Jurkat, Clone E6-1 (cell line): ENCODE measurements at regions not wholly inside any gene's neighbourhood (a gene's known extent, or its start where the extent isn't known, plus 50 kb on each side); places are given as distances from the start of the nearest gene placed in this dataset.
"Not testable (repeated sequence)": the region's sequence is repeated elsewhere in the genome, so short reads cannot be mapped to it uniquely, and the experiment has no call there.

Experiments
- DNase-seq: peaks from one replicate; pipeline ENCODE4 v3.0.0-alpha.2; 2011; ENCODE audit warnings: low read depth, low spot score
- H3K4me3 ChIP-seq: 2 replicates; pipeline ENCODE4 v1.5.1; 2011; ENCODE audit warnings: mild to moderate bottlenecking, low read length, control low read depth, moderate library complexity

DNA sequence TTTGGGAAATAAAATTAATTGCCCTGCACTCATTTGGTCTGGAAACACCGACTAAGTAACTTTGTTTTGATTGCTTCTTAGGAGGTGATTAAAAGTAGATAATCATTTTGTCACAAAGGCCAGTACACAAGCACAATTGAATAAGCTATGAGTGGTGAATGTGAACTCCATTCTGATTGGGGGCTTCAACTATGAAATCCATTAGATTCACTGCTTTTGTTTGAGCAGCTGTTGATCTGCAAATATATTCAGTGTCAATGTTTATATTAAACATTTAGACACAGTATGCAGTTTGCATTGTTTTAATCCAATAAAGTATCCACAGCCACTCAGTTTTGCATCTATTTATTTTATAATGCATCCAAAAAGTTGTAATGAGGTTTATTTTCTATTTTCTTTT, 817.5 kb downstream of the CDH11 start:
- H3K4me3 ChIP-seq = no peak overlapping the region
- no peak for DNase-seq

DNA sequence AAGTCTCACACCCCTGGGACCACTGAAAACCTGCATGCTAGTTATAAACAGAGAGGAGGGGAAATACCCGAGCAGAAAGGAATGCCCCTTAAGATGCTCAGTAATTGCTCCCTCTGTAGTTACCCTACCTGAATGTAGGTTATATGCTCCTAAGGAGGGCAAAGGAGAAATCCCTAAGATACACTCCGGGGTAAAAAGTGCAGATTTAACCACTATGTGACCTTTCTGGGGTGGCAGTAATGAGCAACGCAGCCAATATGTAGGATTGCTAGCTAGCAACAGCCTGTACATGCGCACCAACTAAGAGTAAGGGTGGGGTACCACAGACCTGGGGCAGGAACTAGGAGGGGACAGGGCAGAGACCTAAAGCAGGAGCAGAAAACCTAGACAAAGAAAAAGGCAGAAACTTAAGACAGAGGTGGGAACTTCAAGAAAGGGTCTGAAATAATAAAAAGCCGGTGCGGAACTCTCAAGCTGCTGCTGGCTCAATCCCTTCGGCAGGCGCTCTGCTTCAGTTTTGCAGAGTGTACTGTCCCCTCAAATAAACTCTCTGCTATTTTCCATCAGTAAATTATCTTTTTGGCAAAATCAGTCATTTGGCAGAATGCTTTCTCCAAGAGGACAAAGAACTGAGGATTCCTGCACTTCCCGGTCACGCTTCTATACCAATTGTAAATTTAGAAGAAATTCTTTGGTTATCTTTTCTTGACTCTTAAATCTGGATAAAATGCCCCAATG, 823.8 kb downstream of the CDH11 start:
- no peak for DNase-seq
- no peak overlapping the region for H3K4me3 ChIP-seq

DNA sequence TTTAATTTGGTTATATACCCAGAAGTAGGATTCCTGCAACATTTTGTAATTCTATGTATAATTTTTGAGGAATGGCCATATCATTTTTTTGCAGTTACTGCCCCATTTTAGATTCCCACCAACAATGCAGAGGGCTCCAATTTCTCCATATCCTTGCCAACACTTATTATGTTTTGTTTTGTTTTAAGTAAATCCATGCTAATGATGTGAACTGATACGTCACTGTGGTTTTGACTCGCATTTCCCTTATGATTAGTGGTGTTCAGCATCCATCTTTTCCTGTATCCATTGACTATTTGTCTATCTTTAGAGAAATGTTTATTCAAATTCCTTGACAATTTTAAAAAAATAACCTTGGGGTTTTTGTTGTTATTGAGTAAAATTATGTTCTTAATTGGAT, 826.4 kb downstream of the CDH11 start:
- DNase-seq = no peak

DNA sequence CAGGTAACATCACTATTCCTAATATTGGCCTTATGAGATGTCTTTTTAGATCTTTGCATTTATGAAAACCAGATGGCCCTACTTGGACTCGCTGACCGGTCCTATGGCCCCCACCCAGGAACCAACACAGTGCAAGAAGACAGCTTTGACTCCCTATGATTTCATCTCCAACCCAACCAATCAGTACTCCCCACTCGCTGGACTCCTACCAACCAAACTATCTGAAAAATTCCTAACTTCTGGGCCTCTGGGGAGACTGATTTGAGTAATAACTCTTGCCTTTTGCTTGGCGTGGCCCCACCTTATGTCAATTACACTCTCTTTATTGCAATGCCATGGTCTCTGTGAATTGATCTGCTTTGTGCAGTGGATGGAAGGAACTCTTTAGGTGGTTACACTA, 828.9 kb downstream of the CDH11 start:
- no peak overlapping the region for H3K4me3 ChIP-seq
- no peak for DNase-seq

More for the DNA sequence above, 826.4 kb downstream of the CDH11 start:
- no peak overlapping the region for H3K4me3 ChIP-seq

DNA sequence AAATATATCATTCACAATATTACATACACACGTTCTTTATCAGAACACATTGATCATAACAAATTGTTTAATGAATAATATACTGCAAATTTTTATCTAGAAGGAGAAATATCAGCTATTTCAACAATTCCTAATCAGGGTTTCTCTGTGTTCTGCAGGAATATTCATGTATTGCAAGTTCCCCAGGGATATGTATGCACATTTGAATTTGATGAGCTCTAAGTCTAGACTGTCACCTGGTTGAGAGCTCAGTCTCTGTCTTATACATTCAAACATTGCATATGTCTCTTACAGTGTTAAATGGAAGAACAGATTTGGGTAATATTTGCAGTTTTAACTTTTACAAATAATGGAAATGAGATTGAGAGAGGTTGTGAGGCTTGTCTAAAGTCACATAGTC, 829.7 kb downstream of the CDH11 start:
- no peak overlapping the region for H3K4me3 ChIP-seq
- DNase-seq = no peak

DNA sequence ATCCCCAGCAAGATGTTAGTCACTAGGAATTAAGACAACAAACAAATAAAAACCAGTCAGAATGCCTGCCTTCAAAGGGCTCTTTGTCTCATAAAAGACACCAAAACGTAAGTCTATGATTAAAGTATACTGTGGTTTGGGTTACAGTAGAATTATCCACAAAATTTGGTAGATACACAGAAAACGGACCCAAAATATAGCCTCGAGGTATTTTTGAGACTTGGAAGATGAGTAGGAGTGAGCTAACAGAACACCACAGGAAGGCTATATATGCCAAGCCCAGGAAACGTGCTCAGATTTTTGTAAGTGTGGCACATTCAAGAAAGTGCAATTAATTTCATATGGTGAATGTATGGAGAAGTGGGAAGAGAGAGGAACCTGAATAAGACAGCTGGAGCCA, 831.4 kb downstream of the CDH11 start:
- H3K4me3 ChIP-seq = no peak overlapping the region
- no peak for DNase-seq

DNA sequence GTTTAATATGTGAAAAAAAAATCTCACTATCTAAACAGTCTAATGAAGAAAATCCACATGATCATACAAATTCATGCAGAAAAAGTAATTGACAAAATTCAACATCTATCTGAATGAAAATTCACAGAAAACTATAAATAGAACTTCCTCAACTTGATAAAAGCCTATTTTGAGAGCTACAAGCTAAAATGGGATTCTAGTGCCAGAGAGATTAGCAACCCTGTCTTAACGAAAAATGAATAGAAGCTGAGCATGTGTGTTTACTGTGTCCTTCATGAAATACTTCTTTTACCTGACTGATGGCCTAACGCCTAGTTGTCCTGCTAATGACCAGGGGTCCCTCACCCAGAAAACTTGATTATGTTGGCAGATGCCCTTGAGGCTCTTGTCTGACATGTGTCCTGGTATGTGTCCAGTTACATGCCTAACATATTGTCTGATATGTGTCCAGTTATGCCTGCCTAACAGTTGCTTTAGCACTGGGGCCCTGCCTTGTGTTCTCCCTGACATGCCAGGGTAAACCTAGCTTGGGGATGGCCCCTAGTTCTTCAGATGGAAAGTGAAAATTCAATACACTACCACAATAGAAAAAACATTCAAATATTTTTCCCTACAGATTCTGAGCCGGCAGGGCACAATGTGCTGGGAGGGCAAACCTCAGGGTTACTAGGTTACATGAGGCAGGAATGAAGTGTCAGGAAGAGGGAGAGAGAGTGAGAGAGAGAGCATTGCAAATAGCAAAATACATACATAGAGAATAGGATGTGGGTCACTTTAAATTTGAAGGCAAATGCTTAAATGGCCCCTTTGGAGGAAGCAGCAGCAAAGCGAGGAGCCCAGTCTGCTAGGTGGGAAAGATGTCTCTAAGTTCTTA, 834.0 kb downstream of the CDH11 start:
- DNase-seq = no peak
- no peak overlapping the region for H3K4me3 ChIP-seq

DNA sequence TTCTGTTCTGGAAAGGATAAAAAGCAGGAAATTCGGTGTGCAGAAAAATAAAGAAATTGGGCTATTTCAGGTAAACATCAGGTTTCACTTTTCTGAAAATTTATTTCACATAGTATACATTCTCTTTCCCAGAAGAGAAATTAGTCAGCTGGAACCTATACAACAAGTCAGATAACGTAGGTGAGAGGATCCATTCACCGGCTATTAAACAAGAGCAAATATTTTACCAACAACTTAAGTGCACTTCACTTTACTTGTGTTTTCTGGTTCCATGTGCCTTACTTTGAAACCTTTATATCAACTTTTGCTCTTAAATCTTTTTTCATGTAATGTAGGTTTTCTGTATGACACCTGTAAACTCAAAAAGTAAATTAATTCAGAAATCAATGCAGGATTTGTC, 839.7 kb downstream of the CDH11 start:
- no peak overlapping the region for H3K4me3 ChIP-seq
- no peak for DNase-seq

DNA sequence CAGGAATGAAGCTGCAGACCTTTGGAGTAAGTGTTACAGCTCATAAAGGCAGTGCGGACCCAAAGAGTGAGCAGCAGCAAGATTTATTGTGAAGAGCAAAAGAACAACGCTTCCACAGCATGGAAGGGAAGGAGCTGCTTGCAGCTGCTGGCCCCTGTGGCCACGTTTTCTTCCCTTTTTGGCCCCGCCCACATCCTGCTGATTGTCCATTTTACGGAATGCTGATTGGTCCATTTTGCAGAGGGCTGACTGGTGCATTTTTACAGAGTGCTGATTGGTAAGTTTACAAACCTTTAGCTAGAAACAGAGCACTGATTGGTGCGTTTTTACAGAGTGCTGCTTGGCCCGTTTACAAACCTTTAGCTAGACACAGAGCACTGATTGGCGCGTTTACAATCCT, 841.5 kb downstream of the CDH11 start:
- peak; percentile 6 for DNase-seq
- no peak overlapping the region for H3K4me3 ChIP-seq

DNA sequence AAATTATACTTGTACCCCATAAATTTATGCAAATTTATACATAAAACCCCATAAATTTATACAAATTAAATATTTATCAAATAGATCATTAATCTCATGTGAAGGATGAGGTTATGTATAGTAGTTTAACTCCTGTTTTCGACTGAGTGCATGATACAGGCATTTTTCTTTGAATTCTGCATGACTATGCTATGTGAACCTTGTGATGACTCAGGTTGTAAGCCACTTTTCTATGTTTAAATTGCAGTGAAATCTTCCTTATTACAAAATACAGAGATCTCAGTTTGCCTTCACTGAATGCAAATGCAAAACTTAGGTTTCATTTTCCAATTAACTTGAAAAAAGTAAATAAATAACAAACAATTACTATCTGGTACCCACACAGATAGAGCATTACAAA, 843.7 kb downstream of the CDH11 start:
- no peak for DNase-seq
- no peak overlapping the region for H3K4me3 ChIP-seq

DNA sequence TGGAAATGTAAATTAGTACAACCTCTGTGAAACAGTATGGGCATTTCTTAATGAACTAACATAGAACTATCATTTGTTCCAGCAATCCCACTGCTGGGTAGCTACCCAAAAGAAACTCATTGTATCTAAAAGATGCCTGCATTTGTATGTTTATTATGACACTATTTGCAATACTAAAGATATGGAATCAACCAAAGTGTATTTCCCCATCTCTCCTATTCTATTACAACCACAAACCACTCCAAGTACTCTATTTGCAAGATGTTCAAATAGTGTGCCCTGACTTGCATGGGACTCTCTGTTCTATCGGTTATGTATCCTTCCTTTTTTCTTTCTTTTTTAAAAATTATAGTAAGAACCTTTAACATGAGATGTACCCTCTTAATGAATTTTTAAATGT, 845.2 kb downstream of the CDH11 start:
- no peak for DNase-seq
- no peak overlapping the region for H3K4me3 ChIP-seq

DNA sequence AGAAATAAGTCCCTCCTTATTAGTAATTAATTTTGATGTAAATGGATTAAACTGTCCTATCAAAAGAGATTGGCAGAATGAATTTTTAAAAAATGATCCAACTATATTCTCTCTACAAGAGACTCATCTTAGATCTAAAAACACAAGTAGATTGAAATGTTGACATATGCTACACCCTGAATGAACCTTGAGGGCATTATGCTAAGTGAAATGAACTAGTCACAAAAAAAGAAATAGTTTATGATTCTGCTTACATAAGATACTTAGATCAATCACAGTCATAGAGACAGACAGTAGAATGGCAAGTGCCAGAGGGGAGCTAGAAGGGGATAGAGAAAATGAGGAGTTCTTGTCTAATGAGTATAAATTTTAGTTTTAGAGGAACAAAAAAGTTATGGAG, 849.8 kb downstream of the CDH11 start:
- no peak for DNase-seq
- no peak overlapping the region for H3K4me3 ChIP-seq

DNA sequence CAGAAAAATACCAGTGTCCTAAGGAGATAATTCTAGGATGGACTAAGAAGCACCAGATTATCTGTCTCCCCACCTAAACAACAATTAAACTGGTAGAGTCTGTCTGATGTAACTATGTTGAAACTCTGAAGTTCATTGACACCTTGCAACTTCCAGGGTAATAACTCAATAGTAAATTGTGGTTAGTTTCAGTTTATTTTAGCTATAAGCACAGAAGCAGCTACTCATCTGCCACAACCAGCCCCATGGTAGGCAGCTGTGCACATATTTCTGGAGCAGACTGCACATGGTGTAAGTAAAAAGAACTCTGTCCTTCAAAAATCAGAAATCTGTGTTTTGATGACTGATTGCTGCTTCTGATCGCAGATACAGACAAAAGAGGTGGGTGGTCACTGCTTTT, 852.1 kb downstream of the CDH11 start:
- no peak for DNase-seq
- no peak overlapping the region for H3K4me3 ChIP-seq

DNA sequence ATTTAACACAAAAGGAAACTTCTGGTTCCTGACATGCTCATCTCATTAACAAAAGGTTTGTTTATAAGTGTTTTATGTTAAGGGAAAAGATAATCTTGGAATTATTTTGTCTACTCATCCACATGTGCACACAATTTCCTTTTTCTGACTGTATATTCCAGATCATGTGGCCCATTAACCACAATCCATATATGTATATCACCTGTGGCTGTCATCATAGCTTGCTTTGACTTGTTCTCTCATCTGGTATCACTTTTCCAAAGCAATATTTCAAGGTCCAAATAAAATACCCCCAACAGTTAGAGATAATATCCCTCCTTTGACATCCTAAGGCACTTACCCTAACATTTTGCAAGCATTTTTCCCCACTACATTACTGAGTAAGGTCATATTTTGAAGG, 856.1 kb downstream of the CDH11 start:
- DNase-seq = no peak
- H3K4me3 ChIP-seq = no peak overlapping the region

DNA sequence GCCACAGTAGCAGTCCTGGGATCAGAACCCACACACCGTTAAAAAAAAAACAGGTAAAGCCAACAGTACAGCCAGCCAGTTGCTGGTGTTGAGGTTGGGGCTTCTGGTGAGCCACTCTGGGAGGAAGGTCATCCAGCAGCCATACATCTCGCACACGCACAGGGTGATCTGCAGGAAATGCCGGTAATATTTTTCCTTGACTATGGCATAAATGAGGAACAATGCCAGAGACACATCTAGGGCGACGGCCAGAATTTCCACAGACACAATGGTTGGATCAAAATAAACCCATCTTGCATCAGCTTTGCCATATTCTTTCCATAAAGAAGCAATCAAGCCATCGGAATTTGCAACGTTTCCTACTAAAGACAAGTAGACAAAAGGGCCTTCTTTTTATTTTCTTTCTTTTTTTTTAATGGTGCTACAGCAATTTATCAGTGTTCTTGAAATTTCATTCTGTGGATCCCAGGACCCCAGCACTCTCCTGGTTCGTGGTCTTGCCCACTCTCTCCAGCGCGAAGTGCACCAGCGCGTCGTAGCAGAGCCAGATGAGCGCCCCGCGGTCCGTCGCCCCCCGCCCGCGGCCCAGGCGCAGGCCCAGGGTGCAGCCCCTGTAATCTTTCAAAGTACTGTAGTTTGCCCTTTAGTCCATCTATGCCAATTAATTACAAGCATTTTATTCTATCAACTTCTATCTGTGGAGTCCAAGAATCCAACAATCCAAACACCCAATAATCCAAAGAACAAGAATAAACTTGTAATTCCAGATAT, 861.0 kb downstream of the CDH11 start:
- DNase-seq, H3K4me3 ChIP-seq: not testable (repeated sequence)

DNA sequence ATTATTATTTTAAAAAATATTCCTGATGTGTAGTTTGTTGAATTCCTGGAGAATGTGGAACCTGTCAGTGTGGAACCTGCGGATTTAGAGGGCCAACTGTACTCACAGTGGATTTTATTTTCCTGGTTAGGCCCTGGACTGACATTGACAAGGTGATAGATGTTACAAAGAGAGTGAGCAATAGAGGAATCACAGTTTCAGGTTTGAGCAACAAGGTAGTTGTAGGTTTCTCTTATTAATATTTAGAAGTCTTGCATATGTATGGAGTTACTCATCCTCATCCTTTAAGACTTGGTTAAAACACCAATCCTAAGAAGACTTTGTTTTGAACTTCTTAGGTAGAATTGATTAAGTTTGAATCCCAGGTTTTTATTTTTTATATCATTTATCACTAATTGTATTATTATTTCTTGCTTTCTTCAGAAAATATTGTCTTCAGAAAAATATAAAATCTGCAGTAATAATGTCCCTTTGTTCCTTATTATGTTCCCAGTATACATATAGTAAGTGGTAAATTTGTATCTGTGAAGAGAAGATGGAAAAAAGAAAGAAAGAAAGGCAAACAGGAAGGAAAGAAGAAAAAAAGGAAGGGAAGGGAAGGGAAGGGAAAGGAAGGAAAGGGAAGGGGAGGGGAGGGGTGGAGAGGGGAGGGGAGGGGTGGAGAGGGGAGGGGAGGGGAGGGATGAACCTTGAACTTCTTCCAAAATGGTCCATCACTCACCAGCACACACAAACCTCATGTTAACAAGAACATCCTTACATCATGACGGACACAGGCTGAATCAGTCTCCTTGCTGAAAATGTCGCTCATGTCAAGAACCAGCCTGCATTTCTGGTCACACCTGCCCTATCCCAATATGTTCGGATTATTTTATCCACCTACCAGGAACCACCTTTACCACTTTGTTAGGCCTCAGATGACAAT, 867.2 kb downstream of the CDH11 start:
- no peak overlapping the region for H3K4me3 ChIP-seq
- no peak for DNase-seq

DNA sequence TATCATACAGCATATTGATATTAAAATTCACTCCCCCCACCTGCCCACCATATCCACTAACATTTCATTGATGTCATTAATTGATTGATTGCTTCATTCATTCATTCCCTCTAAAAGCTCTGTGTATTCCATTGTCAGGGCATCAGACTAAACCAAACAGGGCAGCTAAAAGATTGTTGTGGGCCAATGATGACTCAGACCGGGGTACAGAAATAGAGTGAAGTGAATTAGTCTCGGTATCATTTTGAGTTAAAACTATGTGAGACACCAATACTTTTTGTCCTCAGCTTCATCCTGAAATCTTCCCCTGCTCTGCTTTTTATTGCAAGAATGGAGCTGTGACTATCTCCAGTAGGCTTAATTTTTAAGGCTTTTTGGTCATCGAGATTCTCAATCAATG, 868.3 kb downstream of the CDH11 start:
- no peak overlapping the region for H3K4me3 ChIP-seq
- DNase-seq = no peak

DNA sequence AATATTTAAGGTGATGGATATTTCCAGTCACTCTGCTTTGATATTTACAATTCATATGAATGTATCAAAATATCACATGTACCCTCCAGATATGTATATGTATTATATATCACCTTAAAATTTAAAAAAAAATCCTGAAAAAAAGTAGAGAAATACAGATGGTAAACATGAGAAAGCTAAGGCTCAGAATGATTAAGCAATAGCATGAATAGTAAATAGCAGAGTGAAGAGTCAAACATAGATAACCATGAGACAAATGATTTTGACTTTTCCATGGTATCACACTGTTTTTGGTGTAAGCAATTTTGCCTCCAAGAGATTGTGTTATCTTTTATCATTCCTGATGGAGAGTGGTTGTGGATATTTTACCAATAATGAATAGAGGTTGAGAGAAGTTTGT, 868.8 kb downstream of the CDH11 start:
- H3K4me3 ChIP-seq = no peak overlapping the region
- DNase-seq = no peak

DNA sequence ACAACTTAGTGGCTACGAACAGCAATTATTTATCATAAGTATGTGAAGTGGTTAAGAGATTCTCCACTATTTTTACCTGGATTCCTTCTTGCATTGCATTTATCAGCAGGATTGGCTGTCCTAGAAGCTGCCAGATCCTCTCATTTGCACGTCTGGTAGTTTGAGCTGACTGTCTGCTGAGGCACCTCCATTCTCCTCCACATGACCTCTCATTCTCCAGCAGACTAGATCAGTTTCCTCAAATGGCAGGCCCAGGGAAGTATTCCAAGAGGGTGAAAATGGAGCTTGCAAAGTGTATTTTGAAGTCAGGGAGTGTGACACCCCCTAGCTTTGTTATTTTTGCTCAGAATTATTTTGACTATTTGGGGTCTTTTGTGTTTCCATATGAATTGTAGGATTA, 870.1 kb downstream of the CDH11 start:
- no peak overlapping the region for H3K4me3 ChIP-seq
- no peak for DNase-seq
